B cell (primary cell): ENCODE measurements at regions not wholly inside any gene's neighbourhood (a gene's known extent, or its start where the extent isn't known, plus 50 kb on each side); places are given as distances from the start of the nearest gene placed in this dataset.

Source experiments
- EZH2 ChIP-seq: IDR thresholded peaks from 2 replicates; pipeline ENCODE4 v1.6.1; 2012; ENCODE audit warnings: borderline replicate concordance, low read depth, mild to moderate bottlenecking, moderate library complexity, low read length; ENCODE audit not compliant: insufficient read depth, poor library complexity, severe bottlenecking
- TF ChIP-seq, protein P1 (sequence below): fragments of 200-600 bp; IDR thresholded peaks from one replicate; pipeline ENCODE4 v1.8.0; 2022; ENCODE audit warnings: antibody characterized with exemption, mild to moderate bottlenecking

DNA sequence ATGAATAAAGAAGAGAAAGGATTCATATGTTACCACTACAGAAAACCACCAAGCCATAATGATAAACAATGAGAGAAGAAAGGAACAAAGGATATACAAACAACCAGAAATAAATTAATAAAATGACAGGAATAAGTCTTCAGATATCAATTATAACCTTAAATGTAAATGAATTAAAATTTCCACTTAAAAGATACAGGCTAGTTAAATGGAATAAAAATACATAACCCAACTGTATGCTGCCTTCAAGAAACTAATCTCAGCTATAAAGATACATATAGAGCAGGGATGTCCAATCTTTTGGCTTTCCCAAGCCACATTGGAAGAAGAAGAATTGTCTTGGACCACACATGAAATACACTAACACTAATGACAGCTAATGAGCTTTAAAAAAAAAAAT is 135.9 kb upstream of the GJE1 start:
- TF ChIP-seq, protein P1, sequence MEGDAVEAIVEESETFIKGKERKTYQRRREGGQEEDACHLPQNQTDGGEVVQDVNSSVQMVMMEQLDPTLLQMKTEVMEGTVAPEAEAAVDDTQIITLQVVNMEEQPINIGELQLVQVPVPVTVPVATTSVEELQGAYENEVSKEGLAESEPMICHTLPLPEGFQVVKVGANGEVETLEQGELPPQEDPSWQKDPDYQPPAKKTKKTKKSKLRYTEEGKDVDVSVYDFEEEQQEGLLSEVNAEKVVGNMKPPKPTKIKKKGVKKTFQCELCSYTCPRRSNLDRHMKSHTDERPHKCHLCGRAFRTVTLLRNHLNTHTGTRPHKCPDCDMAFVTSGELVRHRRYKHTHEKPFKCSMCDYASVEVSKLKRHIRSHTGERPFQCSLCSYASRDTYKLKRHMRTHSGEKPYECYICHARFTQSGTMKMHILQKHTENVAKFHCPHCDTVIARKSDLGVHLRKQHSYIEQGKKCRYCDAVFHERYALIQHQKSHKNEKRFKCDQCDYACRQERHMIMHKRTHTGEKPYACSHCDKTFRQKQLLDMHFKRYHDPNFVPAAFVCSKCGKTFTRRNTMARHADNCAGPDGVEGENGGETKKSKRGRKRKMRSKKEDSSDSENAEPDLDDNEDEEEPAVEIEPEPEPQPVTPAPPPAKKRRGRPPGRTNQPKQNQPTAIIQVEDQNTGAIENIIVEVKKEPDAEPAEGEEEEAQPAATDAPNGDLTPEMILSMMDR = no peak
- no peak for TF ChIP-seq EZH2
